DMS153 treated with DMSO at 0.1 percent for 48 hours (cell line): ENCODE measurements at regions not wholly inside any gene's neighbourhood (a gene's known extent, or its start where the extent isn't known, plus 50 kb on each side); places are given as distances from the start of the nearest gene placed in this dataset.
"Not testable (repeated sequence)": the region's sequence is repeated elsewhere in the genome, so short reads cannot be mapped to it uniquely, and the experiment has no call there.

ENCODE experiments used
- DNase-seq: peaks from one replicate; lab custom pipeline; 2025; ENCODE audit not compliant: unreplicated experiment; lab: John Stamatoyannopoulos, UW

GRCh38 chr10:65194555-65194954 lies 1673.4 kb downstream of the REEP3 start:
- no peak for DNase-seq

DNA sequence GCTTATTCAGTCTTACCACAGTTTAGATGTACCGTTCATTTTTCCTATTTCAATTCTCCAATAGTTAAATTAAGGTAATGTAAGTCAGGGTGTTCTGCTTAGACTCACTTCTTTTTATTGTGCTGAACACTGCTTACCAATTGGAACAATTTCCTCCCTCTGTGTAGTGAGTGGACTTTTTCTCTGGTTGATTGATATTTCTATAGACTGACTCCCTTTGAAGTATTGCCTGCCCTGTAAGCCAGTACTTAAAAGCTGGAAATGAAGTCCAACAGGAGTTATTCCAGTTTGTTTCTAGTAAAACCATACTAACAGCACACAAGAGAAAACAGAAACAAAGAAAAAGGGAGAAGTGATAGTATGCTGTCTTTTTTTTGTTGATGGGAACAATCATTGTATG lies 1674.9 kb downstream of the REEP3 start:
- DNase-seq, result no peak

DNA sequence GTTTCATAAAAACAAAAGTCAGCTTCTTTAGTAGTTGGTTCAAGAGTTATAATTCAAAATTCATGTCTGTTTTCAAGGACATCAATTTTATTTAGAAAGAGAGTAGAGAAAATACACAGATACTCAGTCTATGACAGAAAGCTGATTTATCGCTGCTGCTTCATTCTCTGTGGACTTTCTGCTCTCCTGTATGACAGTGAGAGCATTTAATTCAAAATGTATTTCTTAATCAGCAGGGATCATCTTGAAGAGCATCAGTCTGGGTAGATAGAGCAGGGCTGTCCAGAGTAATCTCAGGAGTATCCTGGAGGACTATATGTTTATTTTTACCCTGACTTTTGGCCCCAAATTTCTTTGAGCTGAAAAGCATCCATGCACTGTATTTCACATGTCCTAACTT lies 1676.7 kb downstream of the REEP3 start:
- no peak for DNase-seq

DNA sequence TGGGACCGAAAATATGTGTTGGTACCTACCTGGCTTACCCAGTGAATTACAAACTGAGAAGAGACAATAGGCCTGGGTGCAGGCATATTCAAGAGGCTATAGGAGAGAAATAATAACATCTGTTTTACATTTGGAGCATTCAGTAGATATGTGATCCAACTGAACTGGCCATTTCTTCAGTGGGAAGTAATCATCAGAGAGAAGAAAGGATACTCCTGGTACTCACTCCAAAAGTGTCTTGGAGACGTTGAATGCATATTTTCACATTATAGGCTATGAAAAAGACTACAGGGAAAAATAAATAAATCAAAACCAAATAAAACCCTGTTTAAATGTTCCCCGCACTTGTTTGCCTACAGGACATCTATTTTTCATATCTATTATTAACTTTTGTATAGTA lies 1680.3 kb downstream of the REEP3 start:
- DNase-seq, result no peak

DNA sequence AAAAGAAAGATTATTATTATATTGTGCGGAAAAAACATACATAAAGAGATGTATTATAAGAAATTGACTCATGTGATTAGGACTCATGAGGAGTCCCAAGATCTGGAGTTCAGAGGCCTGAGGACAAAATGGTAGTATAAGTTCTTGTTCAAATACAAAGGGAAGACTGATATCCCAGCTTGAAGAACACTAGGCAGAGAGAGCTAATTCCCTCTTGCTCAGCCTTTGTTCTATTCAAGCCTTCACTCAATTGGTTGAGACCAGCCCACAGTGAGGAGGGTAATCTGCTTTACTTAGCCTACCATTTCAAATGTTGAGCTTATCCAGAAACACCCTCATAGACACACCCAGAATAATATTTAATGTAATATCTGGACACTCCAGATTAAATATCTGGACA lies 1683.8 kb downstream of the REEP3 start:
- DNase-seq, result no peak

GRCh38 chr10:65213170-65213569 lies 1692.0 kb downstream of the REEP3 start:
- DNase-seq, result no peak

DNA sequence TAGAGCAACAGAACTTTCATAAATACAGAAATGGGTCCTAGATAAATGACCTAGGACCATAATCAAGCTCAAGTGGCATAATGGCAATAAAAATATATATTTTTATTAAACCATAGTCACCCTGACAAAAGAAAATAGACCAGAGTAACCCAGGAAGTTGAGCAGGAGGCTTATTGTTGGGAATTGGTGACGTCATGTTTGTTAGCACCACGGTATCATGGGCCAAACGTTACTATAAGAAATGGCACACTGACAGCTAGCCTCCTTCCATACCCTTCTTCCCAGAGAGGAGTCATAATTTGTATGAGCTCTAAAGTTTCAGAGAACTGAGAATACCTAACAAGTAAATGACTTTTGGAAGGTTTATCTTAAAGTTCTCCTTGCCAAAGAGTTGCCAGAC lies 1698.2 kb downstream of the REEP3 start:
- DNase-seq, result no peak

- no peak for DNase-seq
Measured at GRCh38 chr10:65231148-65231547, 1694.7 kb upstream of the LRRTM3 start.

DNA sequence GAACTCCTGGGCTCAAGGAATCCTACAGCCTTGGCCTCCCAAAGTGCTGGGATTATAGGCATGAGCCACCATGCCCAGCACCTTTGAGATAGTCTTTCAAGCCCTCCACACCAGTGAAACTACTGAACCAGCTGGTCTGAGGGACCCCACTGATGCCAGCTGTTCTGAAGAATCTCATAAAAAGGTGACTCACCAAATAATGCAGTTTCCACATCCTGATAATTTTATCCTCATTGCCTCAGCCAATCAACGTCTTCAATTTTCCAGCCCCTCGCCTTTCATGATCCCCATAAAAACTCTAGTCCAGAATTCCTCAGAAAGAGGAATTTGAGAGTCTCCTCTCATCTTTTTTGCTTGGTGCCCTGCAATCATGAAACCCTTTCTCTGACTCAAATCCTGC lies 1691.6 kb upstream of the LRRTM3 start:
- DNase-seq, result no peak

- DNase-seq, result no peak
Measured at GRCh38 chr10:65235266-65235665, 1690.6 kb upstream of the LRRTM3 start.

DNA sequence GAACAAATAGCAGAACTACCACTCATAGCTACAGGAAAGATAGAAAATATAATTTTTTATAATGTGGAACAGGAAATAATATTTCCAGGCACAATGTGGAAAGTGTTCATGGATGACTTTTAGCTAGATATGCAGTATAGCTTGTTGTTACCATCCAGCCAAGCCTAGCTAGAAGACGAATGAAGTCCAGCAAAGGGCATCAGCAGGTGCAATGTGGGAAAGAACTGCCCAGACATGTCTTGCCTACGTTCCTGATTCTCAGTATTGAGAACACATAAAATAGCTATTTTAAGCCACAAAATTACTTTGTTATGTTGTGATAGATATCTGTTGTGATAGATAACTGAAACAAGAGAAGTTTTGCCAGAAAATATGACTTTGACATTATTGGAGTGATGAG lies 1690.0 kb upstream of the LRRTM3 start:
- DNase-seq, result no peak

- no peak for DNase-seq
Measured at GRCh38 chr10:65265451-65265954, 1660.3 kb upstream of the LRRTM3 start.

DNA sequence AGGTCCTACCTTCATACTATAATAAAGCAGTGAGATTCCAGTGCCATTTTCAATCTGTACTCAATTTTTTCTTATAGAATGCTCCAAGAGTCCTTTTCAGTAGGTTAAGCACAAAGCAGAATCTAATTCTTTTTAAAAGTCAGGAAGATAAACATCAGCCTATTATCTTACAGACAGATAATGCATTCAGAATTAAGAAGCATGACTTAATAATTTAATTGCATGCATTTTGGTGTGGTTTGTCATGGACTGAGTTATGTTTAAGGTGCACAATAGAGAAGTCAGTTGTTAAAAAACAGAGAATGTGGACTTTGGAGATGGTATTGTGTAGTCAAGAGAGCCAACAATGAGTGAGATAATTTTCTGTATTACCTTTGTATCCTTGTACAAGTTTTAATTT lies 1656.3 kb upstream of the LRRTM3 start:
- DNase-seq, result not testable (repeated sequence)

- no peak for DNase-seq
Measured at GRCh38 chr10:65270969-65271368, 1654.9 kb upstream of the LRRTM3 start.

DNA sequence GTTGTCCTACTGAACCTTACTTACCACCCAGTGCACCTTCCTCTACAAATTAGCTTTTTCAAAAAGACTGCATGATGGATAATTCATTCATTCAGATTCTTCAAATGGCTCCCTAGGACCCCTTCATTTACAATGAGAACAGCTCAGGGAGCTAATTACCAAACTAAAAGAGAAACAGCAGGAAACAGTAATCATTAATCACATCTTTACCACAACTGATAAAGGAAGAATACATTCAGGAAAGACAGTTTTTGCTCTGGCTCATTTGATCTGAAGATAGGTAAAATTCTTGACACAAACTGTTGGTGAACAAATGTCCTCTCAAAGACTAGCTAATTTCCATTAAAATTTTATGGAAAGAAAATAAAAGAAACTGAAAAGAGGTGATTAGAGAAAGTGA lies 1652.7 kb upstream of the LRRTM3 start:
- DNase-seq, result no peak

GRCh38 chr10:65275296-65275695 lies 1650.5 kb upstream of the LRRTM3 start:
- no peak for DNase-seq

GRCh38 chr10:65284495-65285041 lies 1641.3 kb upstream of the LRRTM3 start:
- DNase-seq, result no peak

DNA sequence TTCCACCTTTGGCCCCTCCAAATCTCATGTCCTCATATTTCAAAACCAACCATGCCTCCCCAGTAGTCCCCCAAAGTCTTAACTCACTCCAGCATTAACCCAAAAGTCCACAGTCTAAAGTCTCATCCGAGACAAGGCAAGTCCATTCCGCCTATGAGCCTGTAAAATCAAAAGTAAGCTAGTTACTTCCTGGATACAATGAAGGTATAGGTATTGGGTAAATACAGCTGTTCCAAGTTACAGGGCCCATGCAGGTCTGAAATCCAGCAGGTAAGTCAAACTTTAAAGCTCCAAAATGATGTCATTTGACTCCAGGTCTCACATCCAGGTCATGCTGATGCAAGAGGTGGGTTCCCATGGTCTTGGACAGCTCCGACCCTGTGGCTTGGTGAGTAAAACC lies 1640.1 kb upstream of the LRRTM3 start:
- not testable (repeated sequence) for DNase-seq

DNA sequence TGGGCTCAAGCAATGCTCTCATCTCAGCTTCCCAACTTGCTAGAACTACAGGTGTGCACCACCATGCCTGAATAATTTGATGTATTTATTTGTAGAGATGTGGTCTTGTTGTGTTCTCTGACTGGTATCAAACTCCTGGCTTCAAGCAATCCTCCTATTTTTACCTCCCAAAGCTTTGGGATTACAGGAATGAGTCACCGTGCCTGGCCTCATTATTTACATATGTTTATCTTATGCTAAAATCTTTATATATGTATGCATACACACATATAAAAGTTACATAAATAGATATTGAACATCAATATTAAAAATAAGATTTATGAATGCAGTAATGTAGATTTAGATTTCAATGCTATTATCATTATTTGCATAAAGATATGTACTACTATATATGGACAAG lies 1634.5 kb upstream of the LRRTM3 start:
- DNase-seq, result no peak

DNA sequence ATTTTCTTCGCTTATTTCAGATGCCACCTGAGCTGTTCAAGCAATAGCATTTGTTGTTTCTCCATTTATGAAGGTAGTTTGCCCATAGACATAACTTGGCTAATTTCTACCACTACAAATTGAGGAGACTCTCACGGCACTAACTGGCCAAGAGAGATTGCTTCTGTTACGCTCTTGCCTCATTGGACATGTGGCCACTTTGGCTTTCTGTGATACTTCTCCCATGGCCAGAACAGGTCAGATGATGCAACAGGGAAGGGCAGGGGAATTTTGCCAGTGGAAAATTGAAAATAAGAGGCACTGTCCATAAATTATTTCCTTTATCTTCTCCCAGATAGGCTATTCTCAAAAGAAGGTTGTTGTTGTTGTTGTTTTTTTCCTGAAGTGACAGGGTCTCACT lies 1633.3 kb upstream of the LRRTM3 start:
- no peak for DNase-seq

DNA sequence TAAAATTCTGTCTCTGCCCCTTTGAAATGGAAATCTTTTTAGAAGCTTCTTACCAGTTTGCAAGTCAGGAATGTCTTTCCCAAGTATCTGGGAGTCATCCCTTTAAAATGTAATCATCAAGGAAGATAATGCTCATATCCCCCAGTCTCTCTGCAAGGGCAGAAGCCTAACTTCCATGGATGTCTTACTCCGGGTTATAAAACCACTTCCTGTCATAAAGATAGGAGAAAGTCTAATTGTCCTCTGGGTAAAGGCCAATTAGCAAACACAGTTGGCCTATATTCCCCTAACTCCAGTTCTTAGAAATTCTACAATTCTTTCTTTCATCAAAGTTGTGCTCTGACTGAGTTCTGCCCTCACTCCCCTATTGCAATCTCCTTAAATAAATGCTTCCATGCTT lies 1631.5 kb upstream of the LRRTM3 start:
- no peak for DNase-seq

GRCh38 chr10:65301181-65301580 lies 1624.7 kb upstream of the LRRTM3 start:
- no peak for DNase-seq

GRCh38 chr10:65306201-65306600 lies 1619.6 kb upstream of the LRRTM3 start:
- no peak for DNase-seq

- no peak for DNase-seq
Measured at GRCh38 chr10:65312876-65313275, 1613.0 kb upstream of the LRRTM3 start.
